ENCODE measurements at regions not wholly inside any gene's neighbourhood (a gene's known extent, or its start where the extent isn't known, plus 50 kb on each side); places are given as distances from the start of the nearest gene placed in this dataset.

GRCh38 chr2:19719540-19719939, 182.2 kb downstream of the TTC32 start:
- no peak for TF ChIP-seq ZNF160 (CRISPR knock-in tag; IDR thresholded peaks at IDR 0.05)
- no peak for TF ChIP-seq ASH2L (IDR thresholded peaks at IDR 0.05; ENCODE audit: insufficient read length, low read depth, low read length)
- no peak for TF ChIP-seq POLR2AphosphoS5 (IDR thresholded peaks at IDR 0.05; ENCODE audit: low read depth, low read length)
- TF ChIP-seq NFE2 (CRISPR knock-in tag; IDR thresholded peaks at IDR 0.05), result no peak
- TF ChIP-seq ZNF33B (CRISPR knock-in tag; IDR thresholded peaks at IDR 0.05), result no peak
- no peak for TF ChIP-seq MLX (CRISPR knock-in tag; IDR thresholded peaks at IDR 0.05)
- TF ChIP-seq POLR2A (IDR thresholded peaks at IDR 0.05; ENCODE audit: insufficient read depth in 1 of 2, low read depth in 2 of 2, low read length in 2 of 2), result no peak

All from HepG2 (cell line).